ENCODE measurements at regions not wholly inside any gene's neighbourhood (a gene's known extent, or its start where the extent isn't known, plus 50 kb on each side); places are given as distances from the start of the nearest gene placed in this dataset.

DNA sequence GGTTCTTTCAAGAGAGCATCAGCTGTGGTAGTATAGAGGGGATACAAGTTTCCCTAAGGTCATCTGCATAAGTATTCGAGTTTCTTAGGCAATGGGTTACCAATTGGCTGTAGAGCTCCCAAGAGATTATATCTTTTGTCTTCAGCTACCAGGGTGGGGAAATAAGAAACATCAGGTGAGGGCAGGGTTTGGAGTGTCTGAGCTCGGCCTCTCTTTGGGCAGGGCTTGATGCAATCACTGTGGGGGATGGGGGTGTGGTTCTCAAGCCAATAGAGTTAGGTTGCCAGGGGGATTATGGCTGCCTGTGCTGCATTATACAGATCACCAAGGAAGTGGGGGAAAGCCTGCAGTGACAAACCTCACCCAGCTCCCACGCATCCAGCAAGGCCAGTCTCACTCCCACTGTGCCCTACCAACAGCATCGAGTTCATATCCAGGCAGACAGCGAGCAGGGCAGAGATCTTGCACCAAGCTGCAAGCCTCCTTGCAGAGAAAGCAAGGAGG, 172.1 kb upstream of the MAGEE2 start:
- TF ChIP-seq ZNF253 (CRISPR knock-in tag; IDR thresholded peaks at IDR 0.05; ENCODE audit: borderline replicate concordance): no peak
- TF ChIP-seq FOXM1 (CRISPR knock-in tag; IDR thresholded peaks at IDR 0.05): no peak

Measured in HepG2 (cell line).